Endodermal cell (in vitro differentiated cells): ENCODE measurements at regions not wholly inside any gene's neighbourhood (a gene's known extent, or its start where the extent isn't known, plus 50 kb on each side); places are given as distances from the start of the nearest gene placed in this dataset.
"Not testable (repeated sequence)": the region's sequence is repeated elsewhere in the genome, so short reads cannot be mapped to it uniquely, and the experiment has no call there.

Source experiments
- DNase-seq: peaks from one replicate; pipeline ENCODE4 v3.0.0-alpha.2; 2017
- H3K27ac ChIP-seq: 2 replicates; pipeline ENCODE4 v1.5.1; 2013; ENCODE audit warnings: mild to moderate bottlenecking, low read depth, low read length, moderate library complexity
- H3K27me3 ChIP-seq: 2 replicates; pipeline ENCODE4 v1.6.1; 2013; ENCODE audit warnings: mild to moderate bottlenecking, low read length, moderate library complexity; ENCODE audit not compliant: insufficient read depth, control insufficient read depth, poor library complexity, severe bottlenecking
- H3K36me3 ChIP-seq: 2 replicates; pipeline ENCODE4 v1.7.0; 2013; ENCODE audit warnings: mild to moderate bottlenecking, low read length, moderate library complexity; ENCODE audit not compliant: control insufficient read depth, insufficient read depth
- H3K4me1 ChIP-seq: one replicate; pipeline ENCODE4 v1.7.0; 2013; ENCODE audit warnings: low read length; ENCODE audit not compliant: control insufficient read depth, insufficient read depth
- H3K4me3 ChIP-seq: 2 replicates; pipeline ENCODE4 v1.5.1; 2013; ENCODE audit warnings: mild to moderate bottlenecking, low read length, moderate library complexity
- H3K9ac ChIP-seq: 2 replicates; pipeline ENCODE4 v1.6.1; 2013; ENCODE audit warnings: mild to moderate bottlenecking, low read length, moderate library complexity; ENCODE audit not compliant: poor library complexity, severe bottlenecking; ENCODE audit errors: extremely low read depth
- H3K9me3 ChIP-seq: 2 replicates; pipeline ENCODE4 v1.6.1; 2013; ENCODE audit warnings: mild to moderate bottlenecking, low read length, moderate library complexity; ENCODE audit not compliant: control insufficient read depth
- H3K27ac Mint-ChIP-seq: 2 replicates; pipeline ENCODE4 v1.8.0; 2020; ENCODE audit warnings: mixed read lengths
- H3K27me3 Mint-ChIP-seq: 2 replicates; pipeline ENCODE4 v1.8.0; 2021; ENCODE audit warnings: mild to moderate bottlenecking, mixed read lengths; ENCODE audit not compliant: insufficient read depth
- H3K36me3 Mint-ChIP-seq: 2 replicates; pipeline ENCODE4 v1.8.0; 2020; ENCODE audit warnings: low read depth, mixed read lengths
- H3K4me1 Mint-ChIP-seq: 2 replicates; pipeline ENCODE4 v1.8.0; 2020; ENCODE audit warnings: mixed read lengths
- H3K4me3 Mint-ChIP-seq: 2 replicates; pipeline ENCODE4 v1.8.0; 2020; ENCODE audit warnings: mild to moderate bottlenecking, moderate library complexity, mixed read lengths
- H3K9me3 Mint-ChIP-seq: 2 replicates; pipeline ENCODE4 v1.8.0; 2020; ENCODE audit warnings: mild to moderate bottlenecking, mixed read lengths
- CTCF ChIP-seq: fragments of 200-600 bp; sonication (generic); conservative IDR thresholded peaks from 2 replicates; pipeline ENCODE4 v1.5.0; 2021; ENCODE audit warnings: antibody characterized with exemption, mild to moderate bottlenecking
- WGBS, 2 experiments: methylation state at CpG; one replicate each; pipeline versions ENCODE4 v1.1.5 to v1.1.7; 2013; ENCODE audit warnings: missing lambda C conversion rate in 2 of 2, mixed read lengths in 1 of 2; ENCODE audit not compliant: insufficient coverage in 1 of 2, insufficient read length in 1 of 2; 5-methylcytosine and 5-hydroxymethylcytosine counted together

GRCh38 chr18:60017371-60017770 is 117.6 kb downstream of the PMAIP1 start:
- H3K36me3 ChIP-seq = no peaks in the 10 kb centered on the region
- Mint-ChIP-seq H3K27ac (no peak overlapping the region), H3K36me3 (no peaks in the 10 kb centered on the region), H3K4me3 (no peak overlapping the region), H3K27me3 (peaks cover 3% of the 10 kb centered on the region), H3K9me3 (peaks cover 11% of the 10 kb centered on the region), H3K4me1 (peaks cover 19% of the 10 kb centered on the region)
- no peaks in the 10 kb centered on the region for H3K4me1 ChIP-seq
- 96 to 100% methylated on average over 1 to 19 of the region's 22 CpGs for WGBS, 2 experiments
- no peaks in the 10 kb centered on the region for H3K27me3 ChIP-seq
- TF ChIP-seq CTCF = no peak
- no peak overlapping the region for H3K27ac ChIP-seq
- no peak for DNase-seq
- H3K4me3 ChIP-seq = no peak overlapping the region
- H3K9ac ChIP-seq = no peak overlapping the region
- no peaks in the 10 kb centered on the region for H3K9me3 ChIP-seq

GRCh38 chr18:60015826-60016225 is 116.0 kb downstream of the PMAIP1 start:
- not testable (repeated sequence) for H3K27ac ChIP-seq, H3K36me3 ChIP-seq, H3K4me3 ChIP-seq, H3K4me3 Mint-ChIP-seq, H3K27me3 ChIP-seq, H3K9ac ChIP-seq, H3K27ac Mint-ChIP-seq, H3K36me3 Mint-ChIP-seq, H3K27me3 Mint-ChIP-seq, DNase-seq, H3K9me3 ChIP-seq, H3K4me1 ChIP-seq
- peaks cover 19% of the 10 kb centered on the region for H3K9me3 Mint-ChIP-seq
- peaks cover 19% of the 10 kb centered on the region for H3K4me1 Mint-ChIP-seq

- not testable (repeated sequence) for H3K4me3 Mint-ChIP-seq, H3K36me3 Mint-ChIP-seq, H3K9me3 ChIP-seq, H3K27ac ChIP-seq, H3K27me3 Mint-ChIP-seq, H3K4me1 Mint-ChIP-seq, H3K4me1 ChIP-seq, DNase-seq, H3K27ac Mint-ChIP-seq, H3K9ac ChIP-seq, H3K36me3 ChIP-seq, H3K4me3 ChIP-seq, H3K27me3 ChIP-seq
- 95 to 100% methylated on average over 4 to 8 of the region's 9 CpGs for WGBS, 2 experiments
- peaks cover 25% of the 10 kb centered on the region for H3K9me3 Mint-ChIP-seq
These were observed 113.4 kb downstream of the PMAIP1 start for GRCh38 chr18:60013148-60013547.

GRCh38 chr18:60010984-60011383 is 111.2 kb downstream of the PMAIP1 start:
- no peak overlapping the region for H3K4me3 Mint-ChIP-seq
- no peak for TF ChIP-seq CTCF
- no peaks in the 10 kb centered on the region for H3K36me3 Mint-ChIP-seq
- no peak overlapping the region for H3K27ac ChIP-seq
- no peak overlapping the region for H3K4me3 ChIP-seq
- DNase-seq = no peak
- H3K36me3 ChIP-seq = no peaks in the 10 kb centered on the region
- no peaks in the 10 kb centered on the region for H3K9me3 ChIP-seq
- no peak overlapping the region for H3K27ac Mint-ChIP-seq
- H3K27me3 ChIP-seq = no peaks in the 10 kb centered on the region
- peaks cover 3% of the 10 kb centered on the region for H3K27me3 Mint-ChIP-seq
- no peaks in the 10 kb centered on the region for H3K4me1 ChIP-seq
- peaks cover 25% of the 10 kb centered on the region for H3K9me3 Mint-ChIP-seq
- H3K9ac ChIP-seq = no peak overlapping the region
- WGBS, 2 experiments = 93 to 98% methylated on average over 9 to 35 of the region's 35 CpGs
- H3K4me1 Mint-ChIP-seq = no peaks in the 10 kb centered on the region
